NCI-H1105 (cell line): ENCODE measurements at regions not wholly inside any gene's neighbourhood (a gene's known extent, or its start where the extent isn't known, plus 50 kb on each side); places are given as distances from the start of the nearest gene placed in this dataset.

Source experiments
- DNase-seq: peaks from one replicate; lab custom pipeline; 2025; lab: John Stamatoyannopoulos, UW

GRCh38 chr6:99073223-99073622 lies 125.5 kb upstream of the FBXL4 start:
- no peak for DNase-seq

- DNase-seq = no peak
These were observed 118.3 kb upstream of the FBXL4 start for GRCh38 chr6:99066044-99066443.

DNA sequence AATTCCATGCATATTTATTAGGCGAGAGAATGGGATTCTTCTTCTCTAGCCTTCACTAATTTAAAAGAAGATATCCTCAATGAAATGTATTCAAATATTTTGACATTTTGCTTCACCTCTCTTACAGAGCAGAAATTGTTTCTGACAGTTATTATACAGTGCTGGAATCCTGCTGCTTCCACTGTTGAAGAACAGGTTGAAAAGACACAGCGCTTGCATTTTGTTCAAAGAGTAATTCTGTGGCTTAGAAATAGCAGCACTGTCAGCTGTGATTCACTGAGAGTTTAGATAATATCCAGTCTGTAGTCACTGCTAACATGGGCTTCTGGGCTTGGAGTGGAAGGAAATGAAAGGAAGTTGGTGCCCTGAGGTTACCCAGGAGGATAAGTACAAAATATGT lies 117.1 kb upstream of the FBXL4 start:
- DNase-seq = no peak

DNA sequence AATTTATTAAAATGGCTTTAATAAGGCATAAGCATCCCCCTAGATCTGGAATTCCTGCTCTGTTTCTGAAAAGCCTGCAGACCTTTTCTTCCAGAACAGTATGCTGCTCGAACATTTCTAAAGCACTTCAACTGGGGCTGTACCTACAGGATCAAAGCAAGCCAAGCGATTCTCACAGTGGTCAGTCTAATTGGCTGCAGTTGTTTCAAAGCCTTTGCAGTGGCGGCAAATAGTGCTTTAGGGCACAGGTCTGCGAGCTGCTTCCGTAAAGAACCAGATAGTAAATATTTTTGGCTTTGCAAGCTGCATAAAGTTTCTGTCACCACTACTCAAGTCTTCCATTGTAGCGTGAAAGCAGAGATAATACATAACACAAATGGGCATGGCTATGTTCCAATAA lies 88.9 kb upstream of the FBXL4 start:
- no peak for DNase-seq

GRCh38 chr6:99032396-99032795 lies 84.7 kb upstream of the FBXL4 start:
- no peak for DNase-seq

DNA sequence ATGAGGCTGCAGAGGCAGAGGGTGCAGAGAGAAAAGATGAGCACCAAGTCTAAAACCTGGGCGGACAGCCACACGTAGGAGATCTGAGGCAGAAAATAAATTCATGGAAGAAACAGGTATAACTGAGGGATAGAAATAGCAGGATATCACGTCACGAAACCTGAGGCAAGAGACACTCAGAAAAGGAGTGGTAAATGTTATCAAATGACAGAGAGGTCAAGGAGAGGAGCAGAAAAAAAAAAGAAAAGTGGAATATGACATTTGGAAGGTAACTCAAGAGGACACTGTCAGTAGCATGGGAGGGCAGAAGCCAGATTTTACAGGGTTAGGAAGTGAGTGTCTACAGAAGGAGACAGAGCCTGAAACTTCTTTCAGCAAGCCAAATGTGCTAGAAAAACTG lies 84.2 kb upstream of the FBXL4 start:
- no peak for DNase-seq

DNA sequence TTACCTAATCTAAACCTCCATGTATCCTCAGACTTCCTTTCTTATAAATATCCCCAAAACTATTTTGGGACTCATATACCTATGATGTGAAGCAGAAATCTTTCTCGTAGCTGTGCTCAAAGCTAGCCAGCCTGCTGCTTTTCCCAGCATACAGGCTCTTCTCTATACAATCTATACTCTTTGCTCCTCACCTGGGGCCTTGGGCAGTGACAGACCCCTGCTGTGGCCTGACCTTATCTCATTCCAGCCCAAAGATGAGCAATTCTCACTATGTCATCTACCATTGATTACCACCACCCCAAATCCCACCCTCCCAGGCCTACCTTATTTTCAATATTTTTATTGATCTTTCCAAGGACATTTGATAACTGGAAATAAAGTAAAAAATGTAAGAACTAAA lies 83.2 kb upstream of the FBXL4 start:
- DNase-seq = no peak

- no peak for DNase-seq
These were observed 78.4 kb upstream of the FBXL4 start for GRCh38 chr6:99026135-99026534.

DNA sequence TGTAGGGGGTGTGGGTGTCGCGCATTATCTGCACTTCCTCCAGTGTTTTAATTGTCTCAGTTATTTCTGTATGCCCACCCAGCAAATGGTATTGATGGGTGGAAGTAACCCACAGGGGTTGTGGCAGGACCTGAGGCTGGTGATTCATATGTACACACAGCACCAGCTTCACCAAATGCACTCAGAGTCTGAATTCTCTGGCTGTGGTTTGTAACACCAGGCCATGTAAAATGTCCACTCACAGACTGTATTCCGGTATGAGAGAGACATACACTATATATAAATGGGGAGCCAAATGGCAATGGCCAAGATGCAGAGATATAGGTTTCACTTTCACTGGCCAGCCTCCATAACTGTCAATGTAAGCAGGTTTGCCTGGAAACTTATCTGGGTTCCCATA lies 76.3 kb upstream of the FBXL4 start:
- DNase-seq = no peak

DNA sequence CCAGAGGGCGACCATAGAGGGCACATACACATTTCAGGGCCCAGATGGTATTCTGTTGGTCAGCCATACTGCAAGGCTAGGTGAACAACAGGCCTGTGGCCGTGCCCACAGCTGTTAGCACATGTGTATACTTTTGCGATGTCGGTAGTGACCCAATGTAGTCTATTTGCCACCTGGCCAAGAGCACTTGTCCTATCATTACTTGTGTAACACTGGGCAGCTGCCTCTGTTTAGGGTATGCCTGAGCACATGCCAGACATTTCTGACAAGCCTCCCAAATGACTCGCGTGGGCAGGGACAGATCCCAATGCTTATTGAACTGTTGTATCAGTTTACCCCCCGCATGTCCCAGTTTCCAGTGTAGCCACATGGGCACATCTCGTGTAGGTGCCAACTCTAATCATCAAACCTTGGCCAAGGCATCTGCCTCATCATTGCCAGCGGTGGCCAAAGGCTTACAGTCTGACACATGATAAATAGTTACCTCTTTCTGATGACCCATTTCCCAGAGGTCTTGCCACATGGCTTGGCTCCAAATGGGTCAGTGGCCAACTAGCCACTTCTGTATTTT lies 74.4 kb upstream of the FBXL4 start:
- DNase-seq = no peak

- no peak for DNase-seq
These were observed 71.6 kb upstream of the FBXL4 start for GRCh38 chr6:99019381-99019780.

DNA sequence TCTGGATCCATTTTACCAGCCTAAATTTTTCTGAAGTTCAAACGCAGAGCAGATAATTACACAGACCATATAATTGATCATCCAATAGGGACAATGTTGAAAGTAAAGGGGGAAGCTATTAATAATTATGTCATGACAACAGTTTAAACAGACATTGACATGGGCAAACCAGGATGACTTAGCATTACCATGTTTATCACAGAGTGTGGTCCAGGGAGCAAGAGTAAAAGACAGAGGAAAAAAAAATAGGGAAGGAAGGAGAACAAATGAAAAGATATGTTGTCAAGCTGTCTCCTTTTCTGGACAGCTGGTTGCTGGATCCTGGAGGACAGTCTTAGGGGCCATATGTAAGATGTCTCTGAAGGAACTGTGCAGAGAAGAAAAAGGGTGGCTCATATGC lies 69.4 kb upstream of the FBXL4 start:
- DNase-seq = no peak

GRCh38 chr6:99016355-99016754 lies 68.6 kb upstream of the FBXL4 start:
- DNase-seq = no peak

DNA sequence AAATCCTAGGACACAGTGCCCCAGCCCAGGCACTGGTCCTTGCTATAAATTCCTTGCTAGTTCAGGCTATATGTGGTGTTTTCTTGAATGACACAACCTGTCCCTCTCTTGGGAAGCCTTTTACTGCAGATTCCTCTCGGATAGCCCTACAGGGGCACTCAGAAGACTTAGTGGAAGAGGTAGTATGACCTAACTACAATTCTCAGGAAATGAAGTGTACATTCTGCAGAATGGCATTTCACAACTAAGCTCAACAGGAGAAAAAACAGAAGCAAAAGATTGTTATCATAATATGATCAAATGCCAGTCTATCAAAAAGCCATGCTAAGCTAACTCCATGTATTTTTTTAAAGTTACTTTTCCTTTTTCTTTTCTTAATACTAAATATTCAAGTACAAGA lies 66.3 kb upstream of the FBXL4 start:
- no peak for DNase-seq

DNA sequence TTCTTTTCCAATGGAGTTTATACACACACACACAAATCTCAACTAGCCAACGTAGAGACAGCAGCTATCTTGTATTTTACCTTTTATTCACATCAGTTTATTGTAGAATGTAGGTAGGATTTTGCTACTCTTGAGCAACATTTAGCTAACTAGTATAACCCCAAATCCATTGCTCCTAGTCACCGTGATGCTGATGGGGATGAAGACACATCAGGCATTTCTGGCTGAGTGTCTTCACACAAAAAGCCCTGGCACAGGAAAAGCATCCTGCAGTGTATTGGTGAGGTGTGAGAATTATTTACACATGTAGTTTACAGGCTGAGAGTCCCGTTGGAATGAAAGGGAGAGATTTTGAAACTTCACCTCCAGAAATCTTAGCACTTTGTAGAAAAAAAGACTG lies 65.9 kb upstream of the FBXL4 start:
- no peak for DNase-seq

DNA sequence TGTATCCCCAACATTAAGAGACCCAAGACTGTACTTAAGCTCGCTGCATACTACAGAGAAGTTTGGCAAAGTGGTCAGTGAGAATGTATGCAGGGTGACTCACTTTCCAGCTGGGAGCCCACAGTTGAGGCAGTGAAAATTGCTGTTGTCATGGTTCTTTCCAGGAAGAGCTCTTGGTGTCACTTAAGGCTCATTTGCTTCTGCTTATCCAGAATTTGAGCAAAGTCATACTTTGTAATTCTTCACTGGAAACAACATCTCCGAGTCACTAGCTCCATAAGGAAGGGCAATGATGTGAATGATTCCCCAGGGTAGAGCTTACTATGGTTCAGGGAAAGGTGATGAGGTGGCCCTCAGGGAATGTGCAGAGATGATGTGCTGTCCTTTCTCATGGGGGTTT lies 65.4 kb upstream of the FBXL4 start:
- no peak for DNase-seq

DNA sequence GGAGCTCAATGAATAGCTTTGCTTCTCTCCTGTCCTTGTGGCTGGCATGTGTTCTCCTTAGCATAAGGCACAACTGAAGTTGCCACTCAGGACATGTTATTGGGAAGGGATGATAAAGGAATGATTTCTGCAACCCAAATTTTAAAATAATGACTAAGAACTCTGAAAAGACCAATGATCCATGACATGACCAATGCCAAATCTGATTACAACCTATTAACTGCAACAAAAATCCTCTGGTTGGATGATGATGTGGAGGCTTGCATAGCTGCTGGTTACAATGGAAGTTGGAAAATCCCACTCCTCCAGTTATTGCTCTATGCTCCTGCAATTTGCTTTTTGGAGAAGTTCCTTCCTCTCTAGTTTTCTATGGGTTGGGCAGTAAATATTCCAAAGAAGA lies 63.4 kb upstream of the FBXL4 start:
- no peak for DNase-seq

- peak; percentile 56 for DNase-seq
These were observed 55.1 kb upstream of the FBXL4 start for GRCh38 chr6:99002831-99003230.

GRCh38 chr6:98998103-98998502 lies 50.4 kb upstream of the FBXL4 start:
- DNase-seq = no peak
